ENCODE measurements at regions not wholly inside any gene's neighbourhood (a gene's known extent, or its start where the extent isn't known, plus 50 kb on each side); places are given as distances from the start of the nearest gene placed in this dataset.

GRCh38 chr20:11084508-11084907, 410.7 kb upstream of the JAG1 start (continued):
- TF ChIP-seq, protein P1, sequence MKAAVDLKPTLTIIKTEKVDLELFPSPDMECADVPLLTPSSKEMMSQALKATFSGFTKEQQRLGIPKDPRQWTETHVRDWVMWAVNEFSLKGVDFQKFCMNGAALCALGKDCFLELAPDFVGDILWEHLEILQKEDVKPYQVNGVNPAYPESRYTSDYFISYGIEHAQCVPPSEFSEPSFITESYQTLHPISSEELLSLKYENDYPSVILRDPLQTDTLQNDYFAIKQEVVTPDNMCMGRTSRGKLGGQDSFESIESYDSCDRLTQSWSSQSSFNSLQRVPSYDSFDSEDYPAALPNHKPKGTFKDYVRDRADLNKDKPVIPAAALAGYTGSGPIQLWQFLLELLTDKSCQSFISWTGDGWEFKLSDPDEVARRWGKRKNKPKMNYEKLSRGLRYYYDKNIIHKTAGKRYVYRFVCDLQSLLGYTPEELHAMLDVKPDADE (IDR thresholded peaks at IDR 0.05): no peak
- TF ChIP-seq ZNF114 (CRISPR knock-in tag; IDR thresholded peaks at IDR 0.05) (no peak), JUNB (IDR thresholded peaks at IDR 0.05; ENCODE audit: unreplicated experiment) (no peak), ZNF331 (CRISPR knock-in tag; IDR thresholded peaks at IDR 0.05; ENCODE audit: low read depth) (no peak), NANOG (IDR thresholded peaks at IDR 0.05; ENCODE audit: borderline replicate concordance) (no peak), POLR2AphosphoS5 (IDR thresholded peaks at IDR 0.05; ENCODE audit: low read depth) (no peak)

DNA sequence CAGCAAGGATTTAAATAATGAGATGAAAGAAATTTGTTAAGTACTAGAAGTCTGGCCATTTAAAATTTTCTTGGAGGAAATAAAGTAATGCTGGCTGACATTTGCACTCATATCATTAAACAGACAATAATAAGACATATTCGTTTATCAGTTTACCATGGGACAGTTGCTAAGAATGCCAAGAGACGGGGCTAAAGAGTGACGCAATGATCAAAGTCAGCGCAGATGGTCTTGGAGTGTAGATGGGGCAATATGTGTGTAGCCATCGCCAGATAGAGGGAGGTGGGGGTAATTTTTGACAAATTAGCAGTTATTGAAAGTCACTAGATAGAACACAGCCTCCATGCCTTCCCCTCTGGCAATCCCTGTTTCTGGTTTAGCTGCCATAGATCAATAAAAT, 413.2 kb upstream of the JAG1 start:
- Histone ChIP-seq H4K20me1 (replicated peaks; ENCODE audit: insufficient read depth) (no peaks in the 10 kb centered on the region), H3K79me2 (replicated peaks; ENCODE audit: insufficient read depth) (no peaks in the 10 kb centered on the region), H2AFZ (peak overlapping the region; percentile 84; the same call in 1 of the 2 replicates), H3K27me3 (ENCODE audit: insufficient read depth) (no peaks in the 10 kb centered on the region), H3K36me3 (ENCODE audit: insufficient read depth) (no peaks in the 10 kb centered on the region), H3K27ac (ENCODE audit: low read depth) (no peak overlapping the region), H3F3A (replicated peaks; ENCODE audit: low read depth) (no peaks in the 10 kb centered on the region), H3K4me3 (no peak overlapping the region), H3K4me2 (no peak overlapping the region), H3K9me2 (ENCODE audit: insufficient read depth) (no peaks in the 10 kb centered on the region), H3K4me1 (ENCODE audit: insufficient read depth) (no peaks in the 10 kb centered on the region)
- Mint-ChIP-seq H3K27ac (no peak overlapping the region), H3K4me3 (no peak overlapping the region), H3K36me3 (ENCODE audit: low read depth) (0 out of 3 replicates have a peak, but pooled peaks cover 2% of the 10 kb centered on the region), H3K9me3 (no peaks in the 10 kb centered on the region), H3K27me3 (ENCODE audit: insufficient read depth, low read depth, poor library complexity) (peaks cover 2% of the 10 kb centered on the region), H3K4me1 (no peaks in the 10 kb centered on the region)
- DNase-seq (ENCODE audit: low spot score) (no peak), ATAC-seq (no peak)
- no peak for TF ChIP-seq JUNB (IDR thresholded peaks at IDR 0.05; ENCODE audit: unreplicated experiment)

- H2AFZ ChIP-seq: no peak overlapping the region
- no peaks in the 10 kb centered on the region for H3K27me3 ChIP-seq (ENCODE audit: insufficient read depth)
- H3K4me1 ChIP-seq (ENCODE audit: insufficient read depth): no peaks in the 10 kb centered on the region
- no peak overlapping the region for H3K4me3 Mint-ChIP-seq
- H3K4me1 Mint-ChIP-seq: no peaks in the 10 kb centered on the region
- no peak overlapping the region for H3K27ac ChIP-seq (ENCODE audit: low read depth)
- 0 out of 3 replicates have a peak, but pooled peaks cover 2% of the 10 kb centered on the region for H3K36me3 Mint-ChIP-seq (ENCODE audit: low read depth)
- peak overlapping the region; percentile 3; the same call in 1 of the 2 replicates for H3K27ac Mint-ChIP-seq
- H3K9me3 Mint-ChIP-seq: no peaks in the 10 kb centered on the region
- no peaks in the 10 kb centered on the region for H3K36me3 ChIP-seq (ENCODE audit: insufficient read depth)
- ATAC-seq (no peak), DNase-seq (ENCODE audit: low spot score) (no peak)
- H3K4me2 ChIP-seq: no peak overlapping the region
- no peaks in the 10 kb centered on the region for H3K9me2 ChIP-seq (ENCODE audit: insufficient read depth)
- no peaks in the 10 kb centered on the region for H3K79me2 ChIP-seq (replicated peaks; ENCODE audit: insufficient read depth)
- H3K27me3 Mint-ChIP-seq (ENCODE audit: insufficient read depth, low read depth, poor library complexity): no peaks in the 10 kb centered on the region
- H4K20me1 ChIP-seq (replicated peaks; ENCODE audit: insufficient read depth): no peaks in the 10 kb centered on the region
- H3F3A ChIP-seq (replicated peaks; ENCODE audit: low read depth): no peaks in the 10 kb centered on the region
- H3K4me3 ChIP-seq: no peak overlapping the region
- TF ChIP-seq ZNF462 (CRISPR knock-in tag; IDR thresholded peaks at IDR 0.05) (no peak), ZNF331 (CRISPR knock-in tag; IDR thresholded peaks at IDR 0.05; ENCODE audit: low read depth) (no peak)
- TF ChIP-seq, protein P2, sequence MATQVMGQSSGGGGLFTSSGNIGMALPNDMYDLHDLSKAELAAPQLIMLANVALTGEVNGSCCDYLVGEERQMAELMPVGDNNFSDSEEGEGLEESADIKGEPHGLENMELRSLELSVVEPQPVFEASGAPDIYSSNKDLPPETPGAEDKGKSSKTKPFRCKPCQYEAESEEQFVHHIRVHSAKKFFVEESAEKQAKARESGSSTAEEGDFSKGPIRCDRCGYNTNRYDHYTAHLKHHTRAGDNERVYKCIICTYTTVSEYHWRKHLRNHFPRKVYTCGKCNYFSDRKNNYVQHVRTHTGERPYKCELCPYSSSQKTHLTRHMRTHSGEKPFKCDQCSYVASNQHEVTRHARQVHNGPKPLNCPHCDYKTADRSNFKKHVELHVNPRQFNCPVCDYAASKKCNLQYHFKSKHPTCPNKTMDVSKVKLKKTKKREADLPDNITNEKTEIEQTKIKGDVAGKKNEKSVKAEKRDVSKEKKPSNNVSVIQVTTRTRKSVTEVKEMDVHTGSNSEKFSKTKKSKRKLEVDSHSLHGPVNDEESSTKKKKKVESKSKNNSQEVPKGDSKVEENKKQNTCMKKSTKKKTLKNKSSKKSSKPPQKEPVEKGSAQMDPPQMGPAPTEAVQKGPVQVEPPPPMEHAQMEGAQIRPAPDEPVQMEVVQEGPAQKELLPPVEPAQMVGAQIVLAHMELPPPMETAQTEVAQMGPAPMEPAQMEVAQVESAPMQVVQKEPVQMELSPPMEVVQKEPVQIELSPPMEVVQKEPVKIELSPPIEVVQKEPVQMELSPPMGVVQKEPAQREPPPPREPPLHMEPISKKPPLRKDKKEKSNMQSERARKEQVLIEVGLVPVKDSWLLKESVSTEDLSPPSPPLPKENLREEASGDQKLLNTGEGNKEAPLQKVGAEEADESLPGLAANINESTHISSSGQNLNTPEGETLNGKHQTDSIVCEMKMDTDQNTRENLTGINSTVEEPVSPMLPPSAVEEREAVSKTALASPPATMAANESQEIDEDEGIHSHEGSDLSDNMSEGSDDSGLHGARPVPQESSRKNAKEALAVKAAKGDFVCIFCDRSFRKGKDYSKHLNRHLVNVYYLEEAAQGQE (IDR thresholded peaks at IDR 0.05; ENCODE audit: unreplicated experiment): no peak
- TF ChIP-seq, protein P1 (IDR thresholded peaks at IDR 0.05): no peak
These were observed 417.0 kb upstream of the JAG1 start for GRCh38 chr20:11090751-11091150.

All from GM23338 (cell line).